ENCODE measurements at regions not wholly inside any gene's neighbourhood (a gene's known extent, or its start where the extent isn't known, plus 50 kb on each side); places are given as distances from the start of the nearest gene placed in this dataset.
A peak's percentile ranks its signal among the peaks of the same experiment; 100 is the strongest.

DNA sequence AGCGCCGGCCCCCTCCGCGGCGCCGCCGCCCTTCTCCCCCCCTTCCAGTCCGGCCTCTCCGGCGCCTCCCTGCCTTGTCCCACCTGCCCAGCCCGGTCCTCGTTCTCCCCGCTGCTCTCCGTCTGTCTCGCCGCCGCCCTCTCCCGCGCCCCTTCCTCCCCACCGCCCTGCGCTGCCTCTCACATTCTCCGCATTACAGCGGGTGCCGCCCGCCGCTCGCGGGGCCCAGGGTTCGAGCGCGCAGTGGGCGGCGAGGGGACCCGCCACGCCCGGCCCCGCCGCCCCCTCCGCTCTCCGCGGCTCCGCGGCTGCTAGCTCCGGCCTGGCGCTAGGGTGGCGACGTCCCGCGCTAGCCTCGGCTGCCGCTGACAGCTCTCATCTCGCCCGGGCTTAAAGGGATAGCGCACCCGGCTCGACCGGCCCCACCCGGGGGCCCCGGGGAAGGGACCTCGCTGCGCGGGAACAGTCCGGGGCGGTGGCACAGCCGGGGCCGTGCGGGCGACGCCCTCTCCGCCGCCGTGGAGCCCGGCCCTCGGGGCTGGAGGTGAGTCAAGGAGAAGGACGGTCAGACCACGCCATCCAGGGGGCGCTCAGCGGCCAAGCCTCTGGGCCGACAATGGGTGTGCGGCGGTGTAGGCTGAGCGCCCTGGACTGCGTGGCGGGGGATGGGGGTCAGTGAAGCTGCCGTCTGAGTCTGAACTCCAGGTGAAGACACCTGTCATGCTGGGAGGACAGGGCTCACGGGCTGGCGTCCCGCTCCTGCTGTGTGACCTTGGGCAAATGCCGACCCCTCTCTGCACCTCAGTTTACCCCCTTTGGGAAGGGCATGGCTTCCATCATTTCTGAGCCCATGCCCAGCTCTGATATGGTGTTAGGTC is 187.4 kb upstream of the LINGO1 start:
- POLR2A ChIA-PET, result no interaction called here
- peaks cover 0 to 62% of the 10 kb centered on the region in 2 experiments for H3K27me3 ChIP-seq (replicated peaks in 1 of 2; ENCODE audit: control insufficient read depth in 2 of 2, extremely low read depth in 1 of 2, insufficient read depth in 2 of 2, low read length in 1 of 2)
- no peaks in the 10 kb centered on the region for H3K4me1 ChIP-seq (ENCODE audit: control insufficient read depth in 1 of 2, extremely low read depth in 1 of 2, insufficient read depth in 2 of 2, low read length in 2 of 2)
- no peak overlapping the region for H3K4me3 ChIP-seq (ENCODE audit: control insufficient read depth in 1 of 2, extremely low read depth in 1 of 2, low read length in 1 of 2)
- no peak overlapping the region for H3K27ac ChIP-seq (ENCODE audit: low read length)
- Mint-ChIP-seq H3K27ac (no peak overlapping the region), H3K36me3 (no peaks in the 10 kb centered on the region), H3K27me3 (peaks cover 49 to 67% of the 10 kb centered on the region in 2 donors), H3K9me3 (no peaks in the 10 kb centered on the region), H3K4me3 (peak overlapping the region; percentile 9 to 64 (median 24)), H3K4me1 (peaks cover 0 to 12% (median 6%) of the 10 kb centered on the region in 3 donors)
- WGBS (ENCODE audit: insufficient coverage), result 2% methylated on average over 85 of the region's 89 CpGs
- H3K36me3 ChIP-seq (ENCODE audit: control insufficient read depth in 2 of 2, extremely low read depth in 1 of 2, insufficient read depth in 1 of 2, low read length in 1 of 2), result no peaks in the 10 kb centered on the region
- ATAC-seq (replicated peaks in 1 of 4) (no peak), DNase-seq (no peak)
- H3K9me3 ChIP-seq, result no peaks in the 10 kb centered on the region
- CTCF ChIA-PET, result no interaction called here

DNA sequence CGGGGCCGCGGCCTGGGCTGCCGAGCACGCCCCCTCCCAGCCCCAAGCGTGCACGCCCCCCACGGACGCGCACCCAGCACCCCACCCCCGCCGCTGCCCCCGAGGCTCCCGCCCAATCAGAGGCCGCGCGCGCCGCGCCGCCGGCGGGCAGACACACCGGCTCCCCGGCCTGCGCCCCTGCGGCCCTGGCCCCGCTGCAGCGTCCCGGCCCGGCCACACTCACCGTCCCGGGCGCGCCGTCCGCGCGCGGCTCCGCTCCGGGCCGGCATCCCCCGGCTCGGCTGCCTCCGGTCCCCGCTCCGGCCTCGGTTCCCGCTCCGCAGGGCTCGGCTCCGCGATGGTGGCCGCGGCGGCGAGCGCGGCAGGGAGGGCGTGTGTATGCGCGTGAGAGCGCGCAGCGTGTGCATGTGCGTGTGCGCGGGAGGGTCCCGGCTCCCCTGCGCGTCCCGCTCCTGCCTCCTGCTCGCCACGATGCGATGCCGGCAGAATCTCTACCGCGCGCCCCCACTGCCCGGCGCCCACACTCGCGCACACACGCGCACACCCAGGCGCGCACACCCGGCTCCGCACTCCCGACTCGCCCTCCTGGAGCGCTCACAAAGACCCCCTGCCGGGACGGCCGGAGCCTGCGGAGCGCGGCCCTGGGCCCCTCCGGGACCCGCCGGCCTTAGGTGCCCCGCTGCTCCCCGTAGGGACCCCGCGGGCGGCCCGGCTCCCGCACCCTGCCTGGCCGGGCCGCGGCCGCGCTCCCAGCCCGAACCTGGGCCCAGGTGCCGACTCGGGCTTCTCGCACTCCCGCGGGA is 186.5 kb upstream of the LINGO1 start:
- H3K27me3 ChIP-seq (replicated peaks in 1 of 2; ENCODE audit: control insufficient read depth in 2 of 2, extremely low read depth in 1 of 2, insufficient read depth in 2 of 2, low read length in 1 of 2), result peaks cover 0 to 60% of the 10 kb centered on the region in 2 experiments
- ChIA-PET POLR2A (no interaction called here), CTCF (no interaction called here)
- no peaks in the 10 kb centered on the region for H3K4me1 ChIP-seq (ENCODE audit: control insufficient read depth in 1 of 2, extremely low read depth in 1 of 2, insufficient read depth in 2 of 2, low read length in 2 of 2)
- Mint-ChIP-seq H3K36me3 (no peaks in the 10 kb centered on the region), H3K27me3 (peaks cover 47 to 64% of the 10 kb centered on the region in 2 donors), H3K4me1 (peaks cover 0 to 12% (median 6%) of the 10 kb centered on the region in 3 donors), H3K9me3 (no peaks in the 10 kb centered on the region), H3K27ac (no peak overlapping the region), H3K4me3 (no peak overlapping the region)
- no peak for DNase-seq
- H3K9me3 ChIP-seq, result no peaks in the 10 kb centered on the region
- H3K36me3 ChIP-seq (ENCODE audit: control insufficient read depth in 2 of 2, extremely low read depth in 1 of 2, insufficient read depth in 1 of 2, low read length in 1 of 2), result no peaks in the 10 kb centered on the region
- no peak overlapping the region for H3K4me3 ChIP-seq (ENCODE audit: control insufficient read depth in 1 of 2, extremely low read depth in 1 of 2, low read length in 1 of 2)
- ATAC-seq (replicated peaks in 1 of 4), result no peak
- no peak overlapping the region for H3K27ac ChIP-seq (ENCODE audit: low read length)
- 2% methylated on average over 116 of the region's 120 CpGs for WGBS (ENCODE audit: insufficient coverage)

DNA sequence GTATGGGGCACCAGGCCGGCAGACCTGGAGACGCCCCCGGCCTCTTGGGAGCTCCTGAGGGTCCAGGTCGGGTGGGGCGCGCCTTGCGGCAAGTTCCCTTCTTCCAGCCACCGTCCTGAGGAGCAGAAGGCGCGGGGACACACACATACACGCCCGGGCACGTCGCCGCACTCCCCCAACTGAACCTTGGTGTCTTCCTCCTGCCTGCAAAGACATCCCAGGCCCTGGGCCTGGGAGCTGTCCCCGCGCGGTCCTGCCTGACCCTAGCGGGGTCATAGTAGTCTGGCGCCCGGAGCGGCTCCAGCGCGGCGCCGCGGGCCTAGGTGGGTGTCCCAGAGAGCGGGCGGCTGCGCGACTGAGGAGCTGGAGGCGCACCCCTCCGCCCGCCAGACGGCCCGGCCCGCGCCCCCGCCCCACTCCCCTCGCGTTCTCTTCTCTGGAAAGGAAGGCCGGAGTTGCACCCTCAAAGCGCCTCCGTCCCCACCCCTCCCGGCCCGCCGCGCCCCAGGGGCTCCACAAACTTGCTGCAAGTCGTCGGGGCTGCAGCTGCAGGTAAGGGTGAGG is 185.9 kb upstream of the LINGO1 start:
- WGBS (ENCODE audit: insufficient coverage), result 13% methylated on average over 46 of the region's 50 CpGs
- Histone ChIP-seq H3K4me3 (ENCODE audit: control insufficient read depth in 1 of 2, extremely low read depth in 1 of 2, low read length in 1 of 2) (no peak overlapping the region), H3K36me3 (ENCODE audit: control insufficient read depth in 2 of 2, extremely low read depth in 1 of 2, insufficient read depth in 1 of 2, low read length in 1 of 2) (no peaks in the 10 kb centered on the region), H3K4me1 (ENCODE audit: control insufficient read depth in 1 of 2, extremely low read depth in 1 of 2, insufficient read depth in 2 of 2, low read length in 2 of 2) (no peaks in the 10 kb centered on the region), H3K27ac (ENCODE audit: low read length) (no peak overlapping the region), H3K9me3 (no peaks in the 10 kb centered on the region), H3K27me3 (replicated peaks in 1 of 2; ENCODE audit: control insufficient read depth in 2 of 2, extremely low read depth in 1 of 2, insufficient read depth in 2 of 2, low read length in 1 of 2) (peaks cover 0 to 60% of the 10 kb centered on the region in 2 experiments)
- Mint-ChIP-seq H3K9me3 (no peaks in the 10 kb centered on the region), H3K36me3 (no peaks in the 10 kb centered on the region), H3K4me1 (peaks cover 0 to 12% (median 6%) of the 10 kb centered on the region in 3 donors), H3K27me3 (peaks cover 47 to 61% of the 10 kb centered on the region in 2 donors), H3K27ac (no peak overlapping the region), H3K4me3 (peak overlapping the region in 1 of 3 donors; percentile 55)
- CTCF ChIA-PET, result no interaction called here
- ATAC-seq (replicated peaks in 1 of 4), result no peak
- no peak for DNase-seq
- POLR2A ChIA-PET, result no interaction called here

- no peaks in the 10 kb centered on the region for H3K4me1 ChIP-seq (ENCODE audit: control insufficient read depth in 1 of 2, extremely low read depth in 1 of 2, insufficient read depth in 2 of 2, low read length in 2 of 2)
- ATAC-seq (replicated peaks in 1 of 4), result no peak
- no peaks in the 10 kb centered on the region for H3K9me3 ChIP-seq
- no peak overlapping the region for H3K27ac ChIP-seq (ENCODE audit: low read length)
- H3K27ac Mint-ChIP-seq, result no peak overlapping the region
- no peaks in the 10 kb centered on the region for H3K36me3 ChIP-seq (ENCODE audit: control insufficient read depth in 2 of 2, extremely low read depth in 1 of 2, insufficient read depth in 1 of 2, low read length in 1 of 2)
- H3K4me3 Mint-ChIP-seq, result peak overlapping the region in 1 of 3 donors; percentile 55
- H3K4me3 ChIP-seq (ENCODE audit: control insufficient read depth in 1 of 2, extremely low read depth in 1 of 2, low read length in 1 of 2), result no peak overlapping the region
- no peaks in the 10 kb centered on the region for H3K9me3 Mint-ChIP-seq
- no peak for DNase-seq
- H3K27me3 ChIP-seq (replicated peaks in 1 of 2; ENCODE audit: control insufficient read depth in 2 of 2, extremely low read depth in 1 of 2, insufficient read depth in 2 of 2, low read length in 1 of 2), result peaks cover 0 to 58% of the 10 kb centered on the region in 2 experiments
- no peaks in the 10 kb centered on the region for H3K36me3 Mint-ChIP-seq
- WGBS (ENCODE audit: insufficient coverage), result 85% methylated on average over 7 of the region's 9 CpGs
- H3K4me1 Mint-ChIP-seq, result peaks cover 0 to 12% (median 6%) of the 10 kb centered on the region in 3 donors
- peaks cover 40 to 53% of the 10 kb centered on the region in 2 donors for H3K27me3 Mint-ChIP-seq
- ChIA-PET POLR2A (no interaction called here), CTCF (no interaction called here)
Measured at GRCh38 chr15:77817434-77817833, 184.7 kb upstream of the LINGO1 start.

- WGBS (ENCODE audit: insufficient coverage), result 78% methylated on average over 6 of the region's 7 CpGs
- H3K27ac Mint-ChIP-seq, result no peak overlapping the region
- Histone ChIP-seq H3K27ac (ENCODE audit: low read length) (no peak overlapping the region), H3K4me1 (ENCODE audit: control insufficient read depth in 1 of 2, extremely low read depth in 1 of 2, insufficient read depth in 2 of 2, low read length in 2 of 2) (no peaks in the 10 kb centered on the region), H3K36me3 (ENCODE audit: control insufficient read depth in 2 of 2, extremely low read depth in 1 of 2, insufficient read depth in 1 of 2, low read length in 1 of 2) (no peaks in the 10 kb centered on the region), H3K4me3 (ENCODE audit: control insufficient read depth in 1 of 2, extremely low read depth in 1 of 2, low read length in 1 of 2) (no peak overlapping the region), H3K27me3 (replicated peaks in 1 of 2; ENCODE audit: control insufficient read depth in 2 of 2, extremely low read depth in 1 of 2, insufficient read depth in 2 of 2, low read length in 1 of 2) (peaks cover 0 to 55% of the 10 kb centered on the region in 2 experiments), H3K9me3 (no peaks in the 10 kb centered on the region)
- peaks cover 37 to 48% of the 10 kb centered on the region in 2 donors for H3K27me3 Mint-ChIP-seq
- H3K4me1 Mint-ChIP-seq, result peaks cover 0 to 12% (median 6%) of the 10 kb centered on the region in 3 donors
- ATAC-seq (replicated peaks in 1 of 4), result no peak
- H3K4me3 Mint-ChIP-seq, result no peak overlapping the region
- ChIA-PET CTCF (no interaction called here), POLR2A (no interaction called here)
- H3K9me3 Mint-ChIP-seq, result no peaks in the 10 kb centered on the region
- H3K36me3 Mint-ChIP-seq, result no peaks in the 10 kb centered on the region
- no peak for DNase-seq
Measured at GRCh38 chr15:77816983-77817382, 184.3 kb upstream of the LINGO1 start.

DNA sequence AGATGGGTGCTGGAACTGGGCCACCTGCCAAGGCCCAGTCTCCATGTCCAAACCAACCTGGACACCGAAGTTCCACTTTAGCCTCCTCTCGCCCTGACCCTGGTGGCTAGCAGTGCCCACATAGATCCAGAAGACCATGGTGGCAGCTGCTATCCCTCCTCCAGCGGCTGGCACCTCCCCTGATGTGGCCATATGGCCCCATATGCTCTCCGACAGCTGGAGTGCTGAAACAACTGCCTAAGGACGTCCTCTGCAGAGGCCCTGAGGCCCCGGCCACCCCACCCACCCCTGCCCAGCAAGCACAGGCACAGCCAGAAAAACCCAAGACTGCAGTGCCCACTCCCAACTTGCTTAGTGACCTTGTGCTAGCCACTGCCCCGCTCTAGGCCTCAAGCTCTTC is 182.3 kb upstream of the LINGO1 start:
- Mint-ChIP-seq H3K4me1 (peaks cover 0 to 7% (median 2%) of the 10 kb centered on the region in 3 donors), H3K27me3 (peaks cover 23 to 31% of the 10 kb centered on the region in 2 donors), H3K4me3 (no peak overlapping the region), H3K27ac (no peak overlapping the region), H3K9me3 (no peaks in the 10 kb centered on the region), H3K36me3 (no peaks in the 10 kb centered on the region)
- Histone ChIP-seq H3K36me3 (ENCODE audit: control insufficient read depth in 2 of 2, extremely low read depth in 1 of 2, insufficient read depth in 1 of 2, low read length in 1 of 2) (no peaks in the 10 kb centered on the region), H3K9me3 (no peaks in the 10 kb centered on the region), H3K4me3 (ENCODE audit: control insufficient read depth in 1 of 2, extremely low read depth in 1 of 2, low read length in 1 of 2) (no peak overlapping the region), H3K4me1 (ENCODE audit: control insufficient read depth in 1 of 2, extremely low read depth in 1 of 2, insufficient read depth in 2 of 2, low read length in 2 of 2) (no peaks in the 10 kb centered on the region), H3K27ac (ENCODE audit: low read length) (no peak overlapping the region), H3K27me3 (replicated peaks in 1 of 2; ENCODE audit: control insufficient read depth in 2 of 2, extremely low read depth in 1 of 2, insufficient read depth in 2 of 2, low read length in 1 of 2) (peaks cover 0 to 41% of the 10 kb centered on the region in 2 experiments)
- ChIA-PET CTCF (interaction anchor here in 1 of 2 donors (0.6 kb wide), 1 partner anchor 1495 kb away, joined by 3 read pairs; no protein-coding TSS in a partner anchor), POLR2A (no interaction called here)
- WGBS (ENCODE audit: insufficient coverage), result 76% methylated on average over 5 of the region's 7 CpGs
- DNase-seq (no peak), ATAC-seq (replicated peaks in 1 of 4) (no peak)

All from T-cell (primary cell).